ENCODE measurements at regions not wholly inside any gene's neighbourhood (a gene's known extent, or its start where the extent isn't known, plus 50 kb on each side); places are given as distances from the start of the nearest gene placed in this dataset.

GRCh38 chr7:118132764-118133163, 51.2 kb upstream of the LSM8 start:
- H3K27ac ChIP-seq: no peak overlapping the region
- ChIA-PET CTCF (no interaction called here), POLR2A (ENCODE audit: low non-redundant PET) (no interaction called here)
- no peak for DNase-seq (ENCODE audit: low spot score)
- TF ChIP-seq, protein P1, sequence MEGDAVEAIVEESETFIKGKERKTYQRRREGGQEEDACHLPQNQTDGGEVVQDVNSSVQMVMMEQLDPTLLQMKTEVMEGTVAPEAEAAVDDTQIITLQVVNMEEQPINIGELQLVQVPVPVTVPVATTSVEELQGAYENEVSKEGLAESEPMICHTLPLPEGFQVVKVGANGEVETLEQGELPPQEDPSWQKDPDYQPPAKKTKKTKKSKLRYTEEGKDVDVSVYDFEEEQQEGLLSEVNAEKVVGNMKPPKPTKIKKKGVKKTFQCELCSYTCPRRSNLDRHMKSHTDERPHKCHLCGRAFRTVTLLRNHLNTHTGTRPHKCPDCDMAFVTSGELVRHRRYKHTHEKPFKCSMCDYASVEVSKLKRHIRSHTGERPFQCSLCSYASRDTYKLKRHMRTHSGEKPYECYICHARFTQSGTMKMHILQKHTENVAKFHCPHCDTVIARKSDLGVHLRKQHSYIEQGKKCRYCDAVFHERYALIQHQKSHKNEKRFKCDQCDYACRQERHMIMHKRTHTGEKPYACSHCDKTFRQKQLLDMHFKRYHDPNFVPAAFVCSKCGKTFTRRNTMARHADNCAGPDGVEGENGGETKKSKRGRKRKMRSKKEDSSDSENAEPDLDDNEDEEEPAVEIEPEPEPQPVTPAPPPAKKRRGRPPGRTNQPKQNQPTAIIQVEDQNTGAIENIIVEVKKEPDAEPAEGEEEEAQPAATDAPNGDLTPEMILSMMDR (conservative IDR thresholded peaks at IDR 0.05; ENCODE audit: low read depth): no peak
